Sigmoid colon (tissue), 6 donors: ENCODE measurements at regions not wholly inside any gene's neighbourhood (a gene's known extent, or its start where the extent isn't known, plus 50 kb on each side); places are given as distances from the start of the nearest gene placed in this dataset.
A peak's percentile ranks its signal among the peaks of the same experiment; 100 is the strongest.

Experiments
- DNase-seq: peaks from one replicate; pipeline ENCODE4 v3.0.0-alpha.2; 2019
- H3K27ac ChIP-seq, 4 donors: fragments of 200-600 bp; sonication (generic); one replicate each; pipeline ENCODE4 v1.5.1; 2016 to 2019; ENCODE audit warnings: mild to moderate bottlenecking in 1 of 4
- H3K27me3 ChIP-seq, 3 donors: fragments of 200-600 bp; sonication (generic); one replicate each; pipeline ENCODE4 v1.5.1; 2019; ENCODE audit warnings: mild to moderate bottlenecking in 1 of 3
- H3K36me3 ChIP-seq, 4 donors: fragments of 200-600 bp; sonication (generic); one replicate each; pipeline ENCODE4 v1.5.1; 2016 to 2019
- H3K4me1 ChIP-seq, 4 donors: fragments of 200-600 bp; sonication (generic); one replicate each; pipeline ENCODE4 v1.5.1; 2017 to 2019
- H3K4me3 ChIP-seq, 4 donors: fragments of 200-600 bp; sonication (generic); one replicate each; pipeline ENCODE4 v1.5.1; 2017 to 2019; ENCODE audit warnings: mild to moderate bottlenecking in 2 of 4, moderate library complexity in 1 of 4
- H3K9me3 ChIP-seq, 4 donors: fragments of 200-600 bp in 3 of 4; sonication (generic) in 3 of 4; one replicate each; pipeline versions ENCODE4 v1.5.1 to v1.6.1; 2013 to 2019
- CTCF ChIP-seq, 4 experiments: fragments of 450-650 bp in 3 of 4; fragments of 200-600 bp in 1 of 4; IDR thresholded peaks; one replicate each; pipeline ENCODE4 v1.5.1; 2016 to 2019; ENCODE audit warnings: antibody characterized with exemption in 4 of 4, mild to moderate bottlenecking in 3 of 4, moderate library complexity in 2 of 4
- EP300 ChIP-seq, 4 donors: sonication (generic); formaldehyde crosslinking; IDR thresholded peaks; one replicate each; pipeline ENCODE4 v1.6.1; 2017; ENCODE audit warnings: antibody characterized with exemption in 4 of 4
- POLR2A ChIP-seq, 2 donors: fragments of 450-650 bp; IDR thresholded peaks; one replicate each; pipeline ENCODE4 v1.6.1; 2016; ENCODE audit warnings: antibody characterized with exemption in 2 of 2, mild to moderate bottlenecking in 2 of 2, moderate library complexity in 2 of 2
- POLR2AphosphoS5 ChIP-seq, 4 donors: sonication (generic); formaldehyde crosslinking; IDR thresholded peaks; one replicate each; pipeline ENCODE4 v1.6.1; 2017; ENCODE audit warnings: antibody characterized with exemption in 4 of 4
- WGBS, 2 donors: extraction: QIAGEN DNeasy Blood & Tissue Kit; methylation state at CpG; one replicate each; pipeline ENCODE4 v1.1.7; 2013; 5-methylcytosine and 5-hydroxymethylcytosine counted together
- intact Hi-C: fragments of 100-400 bp; cut with DNase I; formaldehyde crosslinking; loops from one replicate; pipeline ENCODE4 v1.15.1; 2023
- donor health status: healthy with polysubstance abuse.
- donor health status: healthy.

- 73 to 83% methylated on average over 5 of the region's 5 CpGs for WGBS, 2 donors
- Histone ChIP-seq H3K27me3 (no peaks in the 10 kb centered on the region), H3K27ac (peak overlapping the region; percentile 77 to 87 (median 84)), H3K4me3 (peak overlapping the region in 2 of 4 donors; percentile 4 to 20), H3K36me3 (peaks cover 0 to 19% (median 0%) of the 10 kb centered on the region in 4 donors), H3K4me1 (peaks cover 0 to 93% (median 83%) of the 10 kb centered on the region in 4 donors), H3K9me3 (no peaks in the 10 kb centered on the region)
- TF ChIP-seq POLR2AphosphoS5 (IDR thresholded peaks at IDR 0.05) (no peak), EP300 (IDR thresholded peaks at IDR 0.05) (no peak), POLR2A (IDR thresholded peaks at IDR 0.05) (no peak), CTCF (IDR thresholded peaks at IDR 0.05) (no peak)
- DNase-seq = no peak
- intact Hi-C loops = no loop called here
Observed at GRCh38 chr10:29691564-29692072, 56.8 kb upstream of the SVIL start.

GRCh38 chr10:29689001-29689400, 54.2 kb upstream of the SVIL start:
- Histone ChIP-seq H3K36me3 (peaks cover 0 to 39% (median 16%) of the 10 kb centered on the region in 4 donors), H3K4me1 (peaks cover 0 to 94% (median 64%) of the 10 kb centered on the region in 4 donors), H3K9me3 (no peaks in the 10 kb centered on the region), H3K27ac (peak overlapping the region in 3 of 4 donors; percentile 55 to 87 (median 85)), H3K4me3 (no peak overlapping the region), H3K27me3 (no peaks in the 10 kb centered on the region)
- intact Hi-C loops = no loop called here
- DNase-seq = no peak
- 67 to 71% methylated on average over 7 of the region's 7 CpGs for WGBS, 2 donors
- TF ChIP-seq POLR2AphosphoS5 (IDR thresholded peaks at IDR 0.05) (no peak), CTCF (IDR thresholded peaks at IDR 0.05) (no peak), EP300 (IDR thresholded peaks at IDR 0.05) (no peak), POLR2A (IDR thresholded peaks at IDR 0.05) (no peak)

GRCh38 chr10:29688230-29688661, 53.5 kb upstream of the SVIL start:
- Histone ChIP-seq H3K27ac (peak overlapping the region; percentile 39 to 87 (median 62)), H3K36me3 (peaks cover 0 to 43% (median 21%) of the 10 kb centered on the region in 4 donors), H3K9me3 (no peaks in the 10 kb centered on the region), H3K4me3 (no peak overlapping the region), H3K27me3 (no peaks in the 10 kb centered on the region), H3K4me1 (peaks cover 0 to 94% (median 61%) of the 10 kb centered on the region in 4 donors)
- intact Hi-C loops = no loop called here
- no peak for DNase-seq
- 71 to 72% methylated on average over 7 of the region's 7 CpGs for WGBS, 2 donors
- peak in 1 of 4 donors; percentile 12 for TF ChIP-seq POLR2AphosphoS5 (IDR thresholded peaks at IDR 0.05)
- no peak for TF ChIP-seq EP300 (IDR thresholded peaks at IDR 0.05)

GRCh38 chr10:29687421-29688164, 52.8 kb upstream of the SVIL start:
- DNase-seq = no peak
- Histone ChIP-seq H3K4me3 (no peak overlapping the region), H3K9me3 (no peaks in the 10 kb centered on the region), H3K4me1 (peaks cover 0 to 94% (median 61%) of the 10 kb centered on the region in 4 donors), H3K27me3 (no peaks in the 10 kb centered on the region), H3K36me3 (peaks cover 0 to 49% (median 23%) of the 10 kb centered on the region in 4 donors), H3K27ac (peak overlapping the region in 3 of 4 donors; percentile 39 to 87 (median 85))
- intact Hi-C loops = no loop called here
- TF ChIP-seq POLR2A (IDR thresholded peaks at IDR 0.05) (no peak), CTCF (IDR thresholded peaks at IDR 0.05) (no peak), POLR2AphosphoS5 (IDR thresholded peaks at IDR 0.05) (no peak), EP300 (IDR thresholded peaks at IDR 0.05) (no peak)
- WGBS, 2 donors = 90 to 93% methylated on average over 10 of the region's 10 CpGs

- no peak for DNase-seq
- Histone ChIP-seq H3K9me3 (no peaks in the 10 kb centered on the region), H3K27me3 (no peaks in the 10 kb centered on the region), H3K36me3 (peaks cover 0 to 68% (median 32%) of the 10 kb centered on the region in 4 donors), H3K4me1 (peaks cover 0 to 93% (median 61%) of the 10 kb centered on the region in 4 donors), H3K4me3 (no peak overlapping the region), H3K27ac (no peak overlapping the region)
- WGBS, 2 donors = 89 to 95% methylated on average over 4 of the region's 4 CpGs
- intact Hi-C loops = no loop called here
- no peak for TF ChIP-seq EP300 (IDR thresholded peaks at IDR 0.05)
- TF ChIP-seq POLR2A (IDR thresholded peaks at IDR 0.05) = no peak
- TF ChIP-seq CTCF (IDR thresholded peaks at IDR 0.05) = no peak
- no peak for TF ChIP-seq POLR2AphosphoS5 (IDR thresholded peaks at IDR 0.05)
Observed at GRCh38 chr10:29685506-29685905, 50.7 kb upstream of the SVIL start.
